ENCODE measurements at regions not wholly inside any gene's neighbourhood (a gene's known extent, or its start where the extent isn't known, plus 50 kb on each side); places are given as distances from the start of the nearest gene placed in this dataset.

- no peak for DNase-seq
These were observed 80.3 kb downstream of the SLC4A3 start for GRCh38 chr2:219707496-219708285.

GRCh38 chr2:219709331-219709761 is 81.9 kb downstream of the SLC4A3 start:
- Mint-ChIP-seq H3K36me3 (ENCODE audit: unreplicated experiment) (peaks cover 4% of the 10 kb centered on the region), H3K27me3 (ENCODE audit: unreplicated experiment) (no peaks in the 10 kb centered on the region), H3K9me3 (ENCODE audit: unreplicated experiment) (no peaks in the 10 kb centered on the region), H3K4me3 (ENCODE audit: unreplicated experiment) (no peak overlapping the region), H3K27ac (ENCODE audit: unreplicated experiment) (no peak overlapping the region), H3K4me1 (ENCODE audit: low read depth, unreplicated experiment) (no peaks in the 10 kb centered on the region)
- DNase-seq = no peak
- no peak for TF ChIP-seq CTCF (IDR thresholded peaks at IDR 0.05; ENCODE audit: partially characterized antibody, unreplicated experiment)

More at GRCh38 chr2:219707496-219708285, 80.3 kb downstream of the SLC4A3 start:
- Mint-ChIP-seq H3K36me3 (ENCODE audit: unreplicated experiment) (no peaks in the 10 kb centered on the region), H3K27me3 (ENCODE audit: unreplicated experiment) (no peaks in the 10 kb centered on the region), H3K4me3 (ENCODE audit: unreplicated experiment) (no peak overlapping the region), H3K27ac (ENCODE audit: unreplicated experiment) (no peak overlapping the region), H3K4me1 (ENCODE audit: low read depth, unreplicated experiment) (no peaks in the 10 kb centered on the region), H3K9me3 (ENCODE audit: unreplicated experiment) (no peaks in the 10 kb centered on the region)
- no peak for TF ChIP-seq CTCF (IDR thresholded peaks at IDR 0.05; ENCODE audit: partially characterized antibody, unreplicated experiment)

GRCh38 chr2:219713110-219713509 is 85.7 kb downstream of the SLC4A3 start:
- Mint-ChIP-seq H3K36me3 (ENCODE audit: unreplicated experiment) (peaks cover 4% of the 10 kb centered on the region), H3K27ac (ENCODE audit: unreplicated experiment) (no peak overlapping the region), H3K4me3 (ENCODE audit: unreplicated experiment) (no peak overlapping the region), H3K9me3 (ENCODE audit: unreplicated experiment) (peaks cover 2% of the 10 kb centered on the region), H3K4me1 (ENCODE audit: low read depth, unreplicated experiment) (no peaks in the 10 kb centered on the region), H3K27me3 (ENCODE audit: unreplicated experiment) (no peaks in the 10 kb centered on the region)
- no peak for DNase-seq
- TF ChIP-seq CTCF (IDR thresholded peaks at IDR 0.05; ENCODE audit: partially characterized antibody, unreplicated experiment) = no peak

- Mint-ChIP-seq H3K4me1 (ENCODE audit: low read depth, unreplicated experiment) (no peaks in the 10 kb centered on the region), H3K4me3 (ENCODE audit: unreplicated experiment) (no peak overlapping the region)
- no peak for DNase-seq
These were observed 87.4 kb downstream of the SLC4A3 start for GRCh38 chr2:219714681-219715400.

More at GRCh38 chr2:219714681-219715400, 87.4 kb downstream of the SLC4A3 start:
- Mint-ChIP-seq H3K36me3 (ENCODE audit: unreplicated experiment) (peaks cover 4% of the 10 kb centered on the region), H3K9me3 (ENCODE audit: unreplicated experiment) (peaks cover 2% of the 10 kb centered on the region), H3K27ac (ENCODE audit: unreplicated experiment) (no peak overlapping the region), H3K27me3 (ENCODE audit: unreplicated experiment) (no peaks in the 10 kb centered on the region)
- TF ChIP-seq CTCF (IDR thresholded peaks at IDR 0.05; ENCODE audit: partially characterized antibody, unreplicated experiment) = no peak
